Endothelial cell of umbilical vein (primary cell): ENCODE measurements at regions not wholly inside any gene's neighbourhood (a gene's known extent, or its start where the extent isn't known, plus 50 kb on each side); places are given as distances from the start of the nearest gene placed in this dataset.
"Not testable (repeated sequence)": the region's sequence is repeated elsewhere in the genome, so short reads cannot be mapped to it uniquely, and the experiment has no call there.

Experiments used
- BruUV-seq: library from RNA; stranded (reverse); fragments of 400-500 nt; replicated peaks from 2 replicates; lab custom pipeline; 2021; lab: Mats Ljungman, UMichigan
- CTCF ChIA-PET: fragments of 300-600, 350-600 bp; sonication (Branson Sonifier 250); formaldehyde crosslinking; loops from one replicate; lab custom pipeline; 2021; ENCODE audit warnings: antibody characterized with exemption, inconsistent platforms; lab: Charles Lee
- POLR2A ChIA-PET: fragments of 300-600, 350-600 bp; sonication (Branson Sonifier 250); formaldehyde crosslinking; loops from one replicate; lab custom pipeline; 2021; ENCODE audit warnings: antibody characterized with exemption, inconsistent platforms; lab: Charles Lee
- DNase-seq: peaks from one replicate; pipeline ENCODE4 v3.0.0-alpha.2; 2011; ENCODE audit warnings: low read depth, low spot score
- FAIRE-seq: peaks from 2 replicates; lab custom pipeline; 2011; peaks lifted over from hg19 to GRCh38; lab: Jason Lieb, UNC
- H2AFZ ChIP-seq: 2 replicates; pipeline ENCODE4 v1.6.0; 2012; ENCODE audit warnings: low read depth, low read length, control low read depth, inconsistent platforms
- H3K27ac ChIP-seq: 2 replicates; pipeline ENCODE4 v1.5.1; 2011; ENCODE audit warnings: low read depth, mild to moderate bottlenecking, control low read depth, low read length, moderate library complexity; ENCODE audit not compliant: insufficient read depth
- H3K27me3 ChIP-seq, 2 experiments: 2 replicates each; pipeline versions ENCODE4 v1.6.0 to v1.6.1; 2011; ENCODE audit warnings: low read length in 2 of 2, mixed read lengths in 1 of 2; ENCODE audit not compliant: control insufficient read depth in 2 of 2, insufficient read depth in 2 of 2
- H3K36me3 ChIP-seq, 2 experiments: 2 replicates in 1 of 2; 3 replicates in 1 of 2; pipeline ENCODE4 v1.5.1; 2011; ENCODE audit warnings: low read length in 2 of 2, mild to moderate bottlenecking in 1 of 2, moderate library complexity in 1 of 2; ENCODE audit not compliant: control insufficient read depth in 2 of 2, insufficient read depth in 2 of 2; ENCODE audit errors: extremely low read depth in 1 of 2
- H3K4me1 ChIP-seq: 3 replicates; pipeline ENCODE4 v1.5.1; 2011; ENCODE audit warnings: mild to moderate bottlenecking, low read length; ENCODE audit not compliant: control insufficient read depth, insufficient read depth; ENCODE audit errors: extremely low read depth
- H3K4me2 ChIP-seq: 2 replicates; pipeline ENCODE4 v1.6.1; 2011; ENCODE audit warnings: low read length, control low read depth, mixed read lengths; ENCODE audit not compliant: insufficient read depth
- H3K4me3 ChIP-seq, 3 experiments: fragments of 200-600 bp in 1 of 3; sonication (generic), shearing (Covaris generic) in 1 of 3; replicated peaks in 1 of 3; 2 replicates each; pipeline ENCODE4 v1.5.1; 2011 to 2016; ENCODE audit warnings: control low read depth in 3 of 3, low read length in 3 of 3, mild to moderate bottlenecking in 2 of 3, inconsistent platforms in 1 of 3, low read depth in 1 of 3, moderate library complexity in 1 of 3; ENCODE audit not compliant: insufficient read depth in 1 of 3
- H3K79me2 ChIP-seq: 2 replicates; pipeline ENCODE4 v1.6.0; 2012; ENCODE audit warnings: low read length, inconsistent platforms; ENCODE audit not compliant: control insufficient read depth, insufficient read depth
- H3K9ac ChIP-seq: replicated peaks from 2 replicates; pipeline ENCODE3; 2011; ENCODE audit warnings: low read length, control low read depth; ENCODE audit not compliant: insufficient read depth; ENCODE audit errors: extremely low read depth
- H3K9me1 ChIP-seq: replicated peaks from 3 replicates; pipeline ENCODE4 v1.6.0; 2011; ENCODE audit warnings: mild to moderate bottlenecking, low read length; ENCODE audit not compliant: control insufficient read depth, insufficient read depth; ENCODE audit errors: extremely low read depth
- H3K9me3 ChIP-seq: replicated peaks from 2 replicates; pipeline ENCODE4 v1.5.1; 2012; ENCODE audit warnings: low read length, inconsistent platforms; ENCODE audit not compliant: control insufficient read depth, insufficient read depth
- H4K20me1 ChIP-seq: replicated peaks from 2 replicates; pipeline ENCODE3; 2011; ENCODE audit warnings: mild to moderate bottlenecking, low read length; ENCODE audit not compliant: control insufficient read depth, insufficient read depth; ENCODE audit errors: extremely low read depth
- FOS ChIP-seq: IDR thresholded peaks from 2 replicates; pipeline ENCODE4 v1.6.1; 2011; ENCODE audit warnings: mild to moderate bottlenecking, low read length, moderate library complexity, borderline replicate concordance; ENCODE audit not compliant: insufficient read depth
- dilution Hi-C: fragments of 300-500 bp; cut with MboI; formaldehyde crosslinking; loops from one replicate; pipeline ENCODE4 v1.15.0; 2019; ENCODE audit warnings: low sequenced_read_pairs; ENCODE audit not compliant: extremely low pct_ligation_motif_present
- intact Hi-C: fragments of 100-400 bp; cut with micrococcal nuclease; formaldehyde crosslinking; loops from one replicate; pipeline ENCODE4 v1.10.0; 2022

- H4K20me1 ChIP-seq: no peaks in the 10 kb centered on the region
- H2AFZ ChIP-seq: no peak overlapping the region
- TF ChIP-seq FOS: no peak
- H3K27me3 ChIP-seq: no peaks in the 10 kb centered on the region
- CTCF ChIA-PET: no interaction called here
- DNase-seq: no peak
- no peaks in the 10 kb centered on the region for H3K4me1 ChIP-seq
- H3K4me2 ChIP-seq: no peak overlapping the region
- no TSS peak for BruUV-seq
- H3K9me1 ChIP-seq: no peaks in the 10 kb centered on the region
- H3K79me2 ChIP-seq: no peaks in the 10 kb centered on the region
- H3K36me3 ChIP-seq: no peaks in the 10 kb centered on the region
- intact Hi-C loops: no loop called here
- dilution Hi-C loops: no loop called here
- FAIRE-seq: no peak
- peaks cover 4% of the 10 kb centered on the region for H3K9me3 ChIP-seq
- no peak overlapping the region for H3K4me3 ChIP-seq
- POLR2A ChIA-PET: no interaction called here
- no peak overlapping the region for H3K27ac ChIP-seq
- H3K9ac ChIP-seq: no peak overlapping the region
Measured at GRCh38 chr17:74128456-74129211, 74.8 kb upstream of the RPL38 start.

GRCh38 chr17:74129800-74130199 lies 73.7 kb upstream of the RPL38 start:
- H3K4me3 ChIP-seq, H3K9me1 ChIP-seq, FAIRE-seq, H3K36me3 ChIP-seq, H3K9ac ChIP-seq, dilution Hi-C loops, H3K27me3 ChIP-seq, BruUV-seq, POLR2A ChIA-PET, intact Hi-C loops, H4K20me1 ChIP-seq, H3K4me2 ChIP-seq, DNase-seq, H3K9me3 ChIP-seq, H3K79me2 ChIP-seq, H2AFZ ChIP-seq, CTCF ChIA-PET, H3K4me1 ChIP-seq, H3K27ac ChIP-seq: not testable (repeated sequence)
